HEK293 (cell line): ENCODE measurements at regions not wholly inside any gene's neighbourhood (a gene's known extent, or its start where the extent isn't known, plus 50 kb on each side); places are given as distances from the start of the nearest gene placed in this dataset.

Experiments used
- CTCF ChIA-PET: fragments of 350-600 bp; formaldehyde crosslinking; extraction: SDS; loops from one replicate; lab custom pipeline; 2021; ENCODE audit warnings: antibody characterized with exemption; lab: Yijun Ruan, JAX
- POLR2A ChIA-PET: fragments of 300-600 bp; formaldehyde crosslinking; extraction: SDS; loops from one replicate; lab custom pipeline; 2020; ENCODE audit warnings: antibody characterized with exemption, inconsistent platforms; lab: Yijun Ruan, JAX
- H3K27ac ChIP-seq: fragments of 200-500 bp; sonication (Bioruptor generic); 2 replicates; pipeline ENCODE4 v1.5.1; 2014; ENCODE audit warnings: low read depth, low read length, control low read depth, inconsistent platforms; ENCODE audit errors: extremely low read depth
- H3K36me3 ChIP-seq, 2 experiments: fragments of 200-500 bp in 1 of 2; sonication (Bioruptor generic) in 1 of 2; 1 replicate in 1 of 2; 2 replicates in 1 of 2; pipeline ENCODE4 v1.5.1; 2014 to 2017; ENCODE audit warnings: inconsistent platforms in 2 of 2, low read length in 2 of 2; ENCODE audit not compliant: control insufficient read depth in 2 of 2, insufficient read depth in 1 of 2
- H3K4me1 ChIP-seq: fragments of 200-500 bp; sonication (Bioruptor generic); 2 replicates; pipeline ENCODE4 v1.5.1; 2014; ENCODE audit warnings: mild to moderate bottlenecking, low read length, inconsistent platforms; ENCODE audit not compliant: control insufficient read depth, insufficient read depth
- H3K4me3 ChIP-seq: 2 replicates; pipeline ENCODE4 v1.5.1; 2011; ENCODE audit warnings: low read depth, mild to moderate bottlenecking, control low read depth, low read length, moderate library complexity
- H3K9me3 ChIP-seq: fragments of 200-500 bp; sonication (Bioruptor generic); 2 replicates; pipeline ENCODE4 v1.5.1; 2014; ENCODE audit warnings: low read depth, low read length, inconsistent platforms; ENCODE audit not compliant: control insufficient read depth, insufficient read depth
- GLI4 ChIP-seq: fragments of 450-650 bp; formaldehyde crosslinking; IDR thresholded peaks from 2 replicates; pipeline ENCODE4 v1.5.1; 2016; ENCODE audit warnings: missing biosample characterization, missing genetic modification characterization
- GLIS1 ChIP-seq: fragments of 450-650 bp; formaldehyde crosslinking; IDR thresholded peaks from 2 replicates; pipeline ENCODE4 v1.5.1; 2016; ENCODE audit warnings: missing biosample characterization, missing genetic modification characterization
- WT1 ChIP-seq: fragments of 450-650 bp; formaldehyde crosslinking; IDR thresholded peaks from 2 replicates; pipeline ENCODE4 v1.5.1; 2016; ENCODE audit warnings: missing biosample characterization, missing genetic modification characterization
- ZBTB20 ChIP-seq: fragments of 450-650 bp; formaldehyde crosslinking; IDR thresholded peaks from 2 replicates; pipeline ENCODE4 v1.5.1; 2016; ENCODE audit warnings: missing biosample characterization, missing genetic modification characterization
- ZFP3 ChIP-seq: fragments of 450-650 bp; formaldehyde crosslinking; IDR thresholded peaks from 2 replicates; pipeline ENCODE4 v1.5.1; 2016; ENCODE audit warnings: low read depth, missing biosample characterization, missing genetic modification characterization
- ZNF16 ChIP-seq: fragments of 450-650 bp; formaldehyde crosslinking; IDR thresholded peaks from 2 replicates; pipeline ENCODE4 v1.5.1; 2016; ENCODE audit warnings: low read depth, missing biosample characterization, missing genetic modification characterization
- ZNF19 ChIP-seq: fragments of 450-650 bp; formaldehyde crosslinking; IDR thresholded peaks from 2 replicates; pipeline ENCODE4; 2016; ENCODE audit warnings: missing biosample characterization, missing genetic modification characterization, low read depth
- ZNF202 ChIP-seq: fragments of 450-650 bp; formaldehyde crosslinking; IDR thresholded peaks from 2 replicates; pipeline ENCODE4 v1.5.1; 2016; ENCODE audit warnings: missing biosample characterization, missing genetic modification characterization, borderline replicate concordance
- ZNF23 ChIP-seq: fragments of 450-650 bp; formaldehyde crosslinking; IDR thresholded peaks from 2 replicates; pipeline ENCODE4 v1.5.1; 2016; ENCODE audit warnings: missing biosample characterization, missing genetic modification characterization, borderline replicate concordance
- ZNF354C ChIP-seq: fragments of 450-650 bp; formaldehyde crosslinking; IDR thresholded peaks from 2 replicates; pipeline ENCODE4 v1.5.1; 2016; ENCODE audit warnings: missing biosample characterization, missing genetic modification characterization, low read depth, borderline replicate concordance
- ZNF48 ChIP-seq: fragments of 450-650 bp; formaldehyde crosslinking; IDR thresholded peaks from 2 replicates; pipeline ENCODE4 v1.5.1; 2016; ENCODE audit warnings: missing biosample characterization, missing genetic modification characterization
- ZNF513 ChIP-seq: fragments of 450-650 bp; IDR thresholded peaks from 2 replicates; pipeline ENCODE4 v1.5.1; 2018; ENCODE audit warnings: missing biosample characterization, missing genetic modification characterization
- ZNF596 ChIP-seq: fragments of 450-650 bp; IDR thresholded peaks from 2 replicates; pipeline ENCODE4 v1.5.0; 2018; ENCODE audit warnings: missing biosample characterization, mild to moderate bottlenecking, missing genetic modification characterization, moderate library complexity
- ZNF600 ChIP-seq: fragments of 450-650 bp; formaldehyde crosslinking; IDR thresholded peaks from 2 replicates; pipeline ENCODE4 v1.5.1; 2016; ENCODE audit warnings: missing biosample characterization, missing genetic modification characterization
- ZNF626 ChIP-seq: fragments of 450-650 bp; sonication (Bioruptor Pico); formaldehyde crosslinking; IDR thresholded peaks from 2 replicates; pipeline ENCODE4 v1.5.1; 2018; ENCODE audit warnings: missing biosample characterization, missing genetic modification characterization, inconsistent platforms
- ZNF629 ChIP-seq: fragments of 450-650 bp; formaldehyde crosslinking; IDR thresholded peaks from 2 replicates; pipeline ENCODE4 v1.5.1; 2017; ENCODE audit warnings: missing biosample characterization, missing genetic modification characterization
- ZNF645 ChIP-seq: fragments of 450-650 bp; formaldehyde crosslinking; IDR thresholded peaks from 2 replicates; pipeline ENCODE4; 2016; ENCODE audit warnings: missing biosample characterization, missing genetic modification characterization
- ZSCAN5A ChIP-seq: fragments of 450-650 bp; formaldehyde crosslinking; IDR thresholded peaks from 2 replicates; pipeline ENCODE4 v1.5.1; 2016; ENCODE audit warnings: missing biosample characterization, missing genetic modification characterization
- ZXDB ChIP-seq: fragments of 450-650 bp; formaldehyde crosslinking; IDR thresholded peaks from 2 replicates; pipeline ENCODE4 v1.5.1; 2016; ENCODE audit warnings: missing biosample characterization, missing genetic modification characterization
- TF ChIP-seq, protein P1 (sequence below): fragments of 450-650 bp; formaldehyde crosslinking; IDR thresholded peaks from 2 replicates; pipeline ENCODE4 v1.5.1; 2016; ENCODE audit warnings: missing biosample characterization, missing genetic modification characterization
- TF ChIP-seq, protein P2 (sequence below): fragments of 450-650 bp; formaldehyde crosslinking; IDR thresholded peaks from 2 replicates; pipeline ENCODE4 v1.5.1; 2016; ENCODE audit warnings: missing biosample characterization, missing genetic modification characterization
- TF ChIP-seq, protein P3 (sequence below): fragments of 450-650 bp; formaldehyde crosslinking; IDR thresholded peaks from 2 replicates; pipeline ENCODE4 v1.5.1; 2016; ENCODE audit warnings: missing biosample characterization, missing genetic modification characterization, low read depth

DNA sequence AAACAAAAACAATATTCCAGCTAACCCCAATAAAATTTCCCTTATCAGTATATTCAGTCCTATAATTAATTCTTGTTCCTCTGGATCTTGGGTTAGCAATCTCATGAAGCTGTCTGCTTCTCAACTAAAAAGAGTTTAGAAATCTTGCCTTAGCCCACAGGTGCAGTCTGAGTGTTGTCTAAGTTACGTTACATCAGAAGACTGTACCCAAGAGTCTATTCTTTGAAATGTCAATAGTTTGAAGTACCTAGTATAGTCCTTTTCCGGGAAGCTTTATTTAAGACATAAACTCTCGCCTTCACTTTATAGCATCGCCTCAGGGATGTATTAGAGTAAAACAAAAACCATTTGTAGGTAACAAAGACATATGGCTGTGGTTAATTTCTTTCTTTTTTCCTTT, 465.1 kb downstream of the FUT8 start:
- CTCF ChIA-PET = interaction anchor here (1.5 kb wide), 1 partner anchor 462 kb away, joined by 4 read pairs; no protein-coding TSS in a partner anchor
- Histone ChIP-seq H3K4me1 (no peaks in the 10 kb centered on the region), H3K27ac (no peak overlapping the region)
- TF ChIP-seq ZBTB20 (tag by site-specific recombination) (no peak), ZNF600 (tag by site-specific recombination) (no peak), ZSCAN5A (tag by site-specific recombination) (no peak), ZNF645 (tag by site-specific recombination) (no peak), ZNF16 (tag by site-specific recombination) (no peak), GLIS1 (tag by site-specific recombination) (no peak), ZNF513 (tag by site-specific recombination) (no peak)
- TF ChIP-seq, all 188 proteins: peak for 0
- Histone ChIP-seq H3K36me3 (no peaks in the 10 kb centered on the region), H3K9me3 (no peaks in the 10 kb centered on the region), H3K4me3 (no peak overlapping the region)
- POLR2A ChIA-PET = no interaction called here

GRCh38 chr14:65878586-65878985, 466.1 kb downstream of the FUT8 start:
- ChIA-PET CTCF (interaction anchor here (1.5 kb wide), 1 partner anchor 463 kb away, joined by 4 read pairs; no protein-coding TSS in a partner anchor), POLR2A (no interaction called here)
- H3K36me3 ChIP-seq = no peaks in the 10 kb centered on the region
- TF ChIP-seq, protein P1, sequence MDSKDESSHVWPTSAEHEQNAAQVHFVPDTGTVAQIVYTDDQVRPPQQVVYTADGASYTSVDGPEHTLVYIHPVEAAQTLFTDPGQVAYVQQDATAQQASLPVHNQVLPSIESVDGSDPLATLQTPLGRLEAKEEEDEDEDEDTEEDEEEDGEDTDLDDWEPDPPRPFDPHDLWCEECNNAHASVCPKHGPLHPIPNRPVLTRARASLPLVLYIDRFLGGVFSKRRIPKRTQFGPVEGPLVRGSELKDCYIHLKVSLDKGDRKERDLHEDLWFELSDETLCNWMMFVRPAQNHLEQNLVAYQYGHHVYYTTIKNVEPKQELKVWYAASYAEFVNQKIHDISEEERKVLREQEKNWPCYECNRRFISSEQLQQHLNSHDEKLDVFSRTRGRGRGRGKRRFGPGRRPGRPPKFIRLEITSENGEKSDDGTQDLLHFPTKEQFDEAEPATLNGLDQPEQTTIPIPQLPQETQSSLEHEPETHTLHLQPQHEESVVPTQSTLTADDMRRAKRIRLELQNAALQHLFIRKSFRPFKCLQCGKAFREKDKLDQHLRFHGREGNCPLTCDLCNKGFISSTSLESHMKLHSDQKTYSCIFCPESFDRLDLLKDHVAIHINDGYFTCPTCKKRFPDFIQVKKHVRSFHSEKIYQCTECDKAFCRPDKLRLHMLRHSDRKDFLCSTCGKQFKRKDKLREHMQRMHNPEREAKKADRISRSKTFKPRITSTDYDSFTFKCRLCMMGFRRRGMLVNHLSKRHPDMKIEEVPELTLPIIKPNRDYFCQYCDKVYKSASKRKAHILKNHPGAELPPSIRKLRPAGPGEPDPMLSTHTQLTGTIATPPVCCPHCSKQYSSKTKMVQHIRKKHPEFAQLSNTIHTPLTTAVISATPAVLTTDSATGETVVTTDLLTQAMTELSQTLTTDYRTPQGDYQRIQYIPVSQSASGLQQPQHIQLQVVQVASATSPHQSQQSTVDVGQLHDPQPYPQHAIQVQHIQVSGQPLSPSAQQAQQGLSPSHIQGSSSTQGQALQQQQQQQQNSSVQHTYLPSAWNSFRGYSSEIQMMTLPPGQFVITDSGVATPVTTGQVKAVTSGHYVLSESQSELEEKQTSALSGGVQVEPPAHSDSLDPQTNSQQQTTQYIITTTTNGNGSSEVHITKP = no peak
- TF ChIP-seq ZSCAN5A (tag by site-specific recombination) (no peak), ZFP3 (tag by site-specific recombination) (no peak), ZNF596 (tag by site-specific recombination) (no peak), ZNF48 (tag by site-specific recombination) (no peak), ZNF626 (tag by site-specific recombination) (no peak), ZNF202 (tag by site-specific recombination) (no peak), ZXDB (no peak), WT1 (no peak), ZNF354C (tag by site-specific recombination) (no peak), ZNF19 (tag by site-specific recombination) (no peak), GLI4 (tag by site-specific recombination) (no peak), ZNF23 (tag by site-specific recombination) (no peak), ZNF629 (tag by site-specific recombination) (no peak)
- TF ChIP-seq, protein P2, sequence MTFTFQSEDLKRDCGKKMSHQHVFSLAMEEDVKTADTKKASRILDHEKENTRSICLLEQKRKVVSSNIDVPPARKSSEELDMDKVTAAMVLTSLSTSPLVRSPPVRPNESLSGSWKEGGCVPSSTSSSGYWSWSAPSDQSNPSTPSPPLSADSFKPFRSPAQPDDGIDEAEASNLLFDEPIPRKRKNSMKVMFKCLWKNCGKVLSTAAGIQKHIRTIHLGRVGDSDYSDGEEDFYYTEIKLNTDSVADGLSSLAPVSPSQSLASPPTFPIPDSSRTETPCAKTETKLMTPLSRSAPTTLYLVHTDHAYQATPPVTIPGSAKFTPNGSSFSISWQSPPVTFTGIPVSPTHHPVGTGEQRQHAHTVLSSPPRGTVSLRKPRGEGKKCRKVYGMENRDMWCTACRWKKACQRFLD (tag by site-specific recombination) = no peak
- TF ChIP-seq, protein P3, sequence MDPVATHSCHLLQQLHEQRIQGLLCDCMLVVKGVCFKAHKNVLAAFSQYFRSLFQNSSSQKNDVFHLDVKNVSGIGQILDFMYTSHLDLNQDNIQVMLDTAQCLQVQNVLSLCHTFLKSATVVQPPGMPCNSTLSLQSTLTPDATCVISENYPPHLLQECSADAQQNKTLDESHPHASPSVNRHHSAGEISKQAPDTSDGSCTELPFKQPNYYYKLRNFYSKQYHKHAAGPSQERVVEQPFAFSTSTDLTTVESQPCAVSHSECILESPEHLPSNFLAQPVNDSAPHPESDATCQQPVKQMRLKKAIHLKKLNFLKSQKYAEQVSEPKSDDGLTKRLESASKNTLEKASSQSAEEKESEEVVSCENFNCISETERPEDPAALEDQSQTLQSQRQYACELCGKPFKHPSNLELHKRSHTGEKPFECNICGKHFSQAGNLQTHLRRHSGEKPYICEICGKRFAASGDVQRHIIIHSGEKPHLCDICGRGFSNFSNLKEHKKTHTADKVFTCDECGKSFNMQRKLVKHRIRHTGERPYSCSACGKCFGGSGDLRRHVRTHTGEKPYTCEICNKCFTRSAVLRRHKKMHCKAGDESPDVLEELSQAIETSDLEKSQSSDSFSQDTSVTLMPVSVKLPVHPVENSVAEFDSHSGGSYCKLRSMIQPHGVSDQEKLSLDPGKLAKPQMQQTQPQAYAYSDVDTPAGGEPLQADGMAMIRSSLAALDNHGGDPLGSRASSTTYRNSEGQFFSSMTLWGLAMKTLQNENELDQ (tag by site-specific recombination) = no peak

More at GRCh38 chr14:65878586-65878985, 466.1 kb downstream of the FUT8 start:
- Histone ChIP-seq H3K4me1 (no peaks in the 10 kb centered on the region), H3K9me3 (no peaks in the 10 kb centered on the region), H3K27ac (no peak overlapping the region), H3K4me3 (no peak overlapping the region)
